ENCODE measurements at regions not wholly inside any gene's neighbourhood (a gene's known extent, or its start where the extent isn't known, plus 50 kb on each side); places are given as distances from the start of the nearest gene placed in this dataset.

- Mint-ChIP-seq H3K36me3 (no peaks in the 10 kb centered on the region), H3K9me3 (no peaks in the 10 kb centered on the region), H3K27me3 (no peaks in the 10 kb centered on the region), H3K4me3 (no peak overlapping the region), H3K27ac (no peak overlapping the region), H3K4me1 (no peaks in the 10 kb centered on the region)
- Histone ChIP-seq H3K4me3 (ENCODE audit: control insufficient read depth in 1 of 2, extremely low read depth in 1 of 2, low read length in 1 of 2) (no peak overlapping the region), H3K27ac (ENCODE audit: low read length) (no peak overlapping the region), H3K27me3 (replicated peaks in 1 of 2; ENCODE audit: control insufficient read depth in 2 of 2, extremely low read depth in 1 of 2, insufficient read depth in 2 of 2, low read length in 1 of 2) (no peaks in the 10 kb centered on the region), H3K4me1 (ENCODE audit: control insufficient read depth in 1 of 2, extremely low read depth in 1 of 2, insufficient read depth in 2 of 2, low read length in 2 of 2) (no peaks in the 10 kb centered on the region), H3K9me3 (no peaks in the 10 kb centered on the region), H3K36me3 (ENCODE audit: control insufficient read depth in 2 of 2, extremely low read depth in 1 of 2, insufficient read depth in 1 of 2, low read length in 1 of 2) (no peaks in the 10 kb centered on the region)
- DNase-seq = no peak
- POLR2A ChIA-PET = no interaction called here
- ATAC-seq (replicated peaks in 1 of 4) = no peak
- WGBS (ENCODE audit: insufficient coverage) = 100% methylated on average over 1 of the region's 3 CpGs
- CTCF ChIA-PET = no interaction called here
These were observed 219.0 kb downstream of the CPE start for GRCh38 chr4:165597581-165598480.

GRCh38 chr4:165600959-165601683 is 222.3 kb downstream of the CPE start:
- Mint-ChIP-seq H3K27me3 (no peaks in the 10 kb centered on the region), H3K4me1 (no peaks in the 10 kb centered on the region), H3K9me3 (no peaks in the 10 kb centered on the region), H3K27ac (no peak overlapping the region), H3K4me3 (no peak overlapping the region), H3K36me3 (no peaks in the 10 kb centered on the region)
- H3K4me3 ChIP-seq (ENCODE audit: control insufficient read depth in 1 of 2, extremely low read depth in 1 of 2, low read length in 1 of 2) = no peak overlapping the region
- POLR2A ChIA-PET = no interaction called here
- CTCF ChIA-PET = no interaction called here
- H3K36me3 ChIP-seq (ENCODE audit: control insufficient read depth in 2 of 2, extremely low read depth in 1 of 2, insufficient read depth in 1 of 2, low read length in 1 of 2) = no peaks in the 10 kb centered on the region
- ATAC-seq (replicated peaks in 1 of 4) (no peak), DNase-seq (no peak)
- no peaks in the 10 kb centered on the region for H3K27me3 ChIP-seq (replicated peaks in 1 of 2; ENCODE audit: control insufficient read depth in 2 of 2, extremely low read depth in 1 of 2, insufficient read depth in 2 of 2, low read length in 1 of 2)
- no peaks in the 10 kb centered on the region for H3K4me1 ChIP-seq (ENCODE audit: control insufficient read depth in 1 of 2, extremely low read depth in 1 of 2, insufficient read depth in 2 of 2, low read length in 2 of 2)
- WGBS (ENCODE audit: insufficient coverage) = 6% methylated on average over 4 of the region's 4 CpGs
- no peaks in the 10 kb centered on the region for H3K9me3 ChIP-seq
- no peak overlapping the region for H3K27ac ChIP-seq (ENCODE audit: low read length)

- DNase-seq (no peak), ATAC-seq (replicated peaks in 1 of 4) (no peak)
- WGBS (ENCODE audit: insufficient coverage) = 86% methylated on average over 1 of the region's 4 CpGs
- Histone ChIP-seq H3K27me3 (replicated peaks in 1 of 2; ENCODE audit: control insufficient read depth in 2 of 2, extremely low read depth in 1 of 2, insufficient read depth in 2 of 2, low read length in 1 of 2) (no peaks in the 10 kb centered on the region), H3K27ac (ENCODE audit: low read length) (no peak overlapping the region), H3K9me3 (no peaks in the 10 kb centered on the region), H3K36me3 (ENCODE audit: control insufficient read depth in 2 of 2, extremely low read depth in 1 of 2, insufficient read depth in 1 of 2, low read length in 1 of 2) (no peaks in the 10 kb centered on the region), H3K4me1 (ENCODE audit: control insufficient read depth in 1 of 2, extremely low read depth in 1 of 2, insufficient read depth in 2 of 2, low read length in 2 of 2) (no peaks in the 10 kb centered on the region), H3K4me3 (ENCODE audit: control insufficient read depth in 1 of 2, extremely low read depth in 1 of 2, low read length in 1 of 2) (no peak overlapping the region)
- no peak overlapping the region for H3K27ac Mint-ChIP-seq
- POLR2A ChIA-PET = no interaction called here
- H3K36me3 Mint-ChIP-seq = no peaks in the 10 kb centered on the region
- H3K9me3 Mint-ChIP-seq = peaks cover 0 to 3% (median 0%) of the 10 kb centered on the region in 3 donors
- H3K4me1 Mint-ChIP-seq = no peaks in the 10 kb centered on the region
- CTCF ChIA-PET = no interaction called here
- no peak overlapping the region for H3K4me3 Mint-ChIP-seq
- H3K27me3 Mint-ChIP-seq = no peaks in the 10 kb centered on the region
These were observed 223.8 kb downstream of the CPE start for GRCh38 chr4:165602621-165603020.

GRCh38 chr4:165604181-165604580 is 225.4 kb downstream of the CPE start:
- no peaks in the 10 kb centered on the region for H3K4me1 Mint-ChIP-seq
- Histone ChIP-seq H3K9me3 (no peaks in the 10 kb centered on the region), H3K4me1 (ENCODE audit: control insufficient read depth in 1 of 2, extremely low read depth in 1 of 2, insufficient read depth in 2 of 2, low read length in 2 of 2) (no peaks in the 10 kb centered on the region), H3K27me3 (replicated peaks in 1 of 2; ENCODE audit: control insufficient read depth in 2 of 2, extremely low read depth in 1 of 2, insufficient read depth in 2 of 2, low read length in 1 of 2) (no peaks in the 10 kb centered on the region), H3K36me3 (ENCODE audit: control insufficient read depth in 2 of 2, extremely low read depth in 1 of 2, insufficient read depth in 1 of 2, low read length in 1 of 2) (no peaks in the 10 kb centered on the region), H3K4me3 (ENCODE audit: control insufficient read depth in 1 of 2, extremely low read depth in 1 of 2, low read length in 1 of 2) (no peak overlapping the region), H3K27ac (ENCODE audit: low read length) (no peak overlapping the region)
- no peak overlapping the region for H3K4me3 Mint-ChIP-seq
- ATAC-seq (replicated peaks in 1 of 4) (no peak), DNase-seq (no peak)
- peaks cover 0 to 3% (median under 1%) of the 10 kb centered on the region in 3 donors for H3K9me3 Mint-ChIP-seq
- no peak overlapping the region for H3K27ac Mint-ChIP-seq
- ChIA-PET CTCF (no interaction called here), POLR2A (no interaction called here)
- H3K36me3 Mint-ChIP-seq = no peaks in the 10 kb centered on the region
- no CpG with 5 or more reads among the region's 2 CpGs for WGBS (ENCODE audit: insufficient coverage)
- H3K27me3 Mint-ChIP-seq = no peaks in the 10 kb centered on the region

DNA sequence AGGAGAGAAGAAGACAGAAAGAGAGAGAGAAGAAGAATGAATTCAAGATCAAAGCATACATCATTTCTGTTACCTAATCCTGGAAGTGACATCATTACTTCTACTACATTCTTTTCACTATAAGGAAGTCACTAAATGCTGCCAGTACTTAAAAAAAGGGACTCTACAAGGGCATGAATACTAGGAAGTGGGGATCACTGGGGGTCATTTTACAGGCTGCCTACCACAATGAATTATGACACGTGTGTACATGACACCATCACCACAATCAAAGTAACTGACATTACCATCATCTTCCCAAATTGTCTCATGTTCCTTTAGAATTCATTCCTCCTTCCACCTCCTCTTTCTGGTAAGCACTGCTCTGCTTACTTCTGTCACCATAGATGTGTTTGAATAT is 227.0 kb downstream of the CPE start:
- no peak for DNase-seq
- Mint-ChIP-seq H3K27me3 (no peaks in the 10 kb centered on the region), H3K36me3 (no peaks in the 10 kb centered on the region), H3K27ac (no peak overlapping the region), H3K4me1 (peaks cover 0 to under 1% (median 0%) of the 10 kb centered on the region in 3 donors), H3K9me3 (peaks cover 0 to 3% (median 3%) of the 10 kb centered on the region in 3 donors), H3K4me3 (no peak overlapping the region)
- H3K9me3 ChIP-seq = no peaks in the 10 kb centered on the region
- no peaks in the 10 kb centered on the region for H3K27me3 ChIP-seq (replicated peaks in 1 of 2; ENCODE audit: control insufficient read depth in 2 of 2, extremely low read depth in 1 of 2, insufficient read depth in 2 of 2, low read length in 1 of 2)
- ChIA-PET CTCF (no interaction called here), POLR2A (no interaction called here)
- no peaks in the 10 kb centered on the region for H3K4me1 ChIP-seq (ENCODE audit: control insufficient read depth in 1 of 2, extremely low read depth in 1 of 2, insufficient read depth in 2 of 2, low read length in 2 of 2)
- no peaks in the 10 kb centered on the region for H3K36me3 ChIP-seq (ENCODE audit: control insufficient read depth in 2 of 2, extremely low read depth in 1 of 2, insufficient read depth in 1 of 2, low read length in 1 of 2)
- no peak overlapping the region for H3K27ac ChIP-seq (ENCODE audit: low read length)
- no peak for ATAC-seq (replicated peaks in 1 of 4)
- WGBS (ENCODE audit: insufficient coverage) = 80% methylated on average over 1 of the region's 1 CpG
- no peak overlapping the region for H3K4me3 ChIP-seq (ENCODE audit: control insufficient read depth in 1 of 2, extremely low read depth in 1 of 2, low read length in 1 of 2)

DNA sequence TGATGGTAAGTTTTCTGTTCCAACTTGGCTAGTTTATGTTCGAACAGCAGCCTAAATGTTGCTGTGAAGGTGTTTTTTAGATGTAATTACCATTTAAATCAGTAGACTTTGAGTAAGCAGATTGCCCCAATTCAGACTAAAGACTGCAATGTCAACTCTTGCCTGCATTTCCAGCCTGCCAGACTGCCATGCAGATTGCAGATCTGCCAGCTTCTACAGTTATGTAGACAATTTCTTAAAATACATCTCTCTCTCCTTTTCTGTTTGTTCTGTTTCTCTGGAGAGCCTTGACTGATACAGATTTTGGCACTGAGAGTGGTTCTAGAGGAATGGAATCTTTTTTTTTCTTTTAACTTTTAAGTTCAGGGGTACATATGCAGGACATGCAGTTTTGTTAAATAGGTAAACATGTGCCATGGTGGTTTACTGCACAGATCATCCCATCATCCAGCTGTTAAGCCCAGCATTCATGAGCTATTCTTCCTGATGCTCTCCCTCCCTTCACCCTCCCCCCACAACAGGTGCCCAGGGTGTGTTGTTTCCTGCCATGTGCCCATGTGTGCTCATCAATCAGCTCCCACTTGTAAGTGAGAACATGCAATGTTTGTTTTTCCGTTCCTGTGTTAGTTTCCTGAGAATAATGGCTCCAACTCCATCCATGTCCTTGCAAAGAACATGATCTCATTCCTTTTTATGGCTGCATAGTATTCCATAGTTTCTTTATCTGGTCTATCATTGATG is 227.8 kb downstream of the CPE start:
- DNase-seq = no peak
- H3K4me3 ChIP-seq (ENCODE audit: control insufficient read depth in 1 of 2, extremely low read depth in 1 of 2, low read length in 1 of 2) = no peak overlapping the region
- no peaks in the 10 kb centered on the region for H3K36me3 ChIP-seq (ENCODE audit: control insufficient read depth in 2 of 2, extremely low read depth in 1 of 2, insufficient read depth in 1 of 2, low read length in 1 of 2)
- no CpG with 5 or more reads among the region's 2 CpGs for WGBS (ENCODE audit: insufficient coverage)
- no peak overlapping the region for H3K27ac ChIP-seq (ENCODE audit: low read length)
- Mint-ChIP-seq H3K27ac (no peak overlapping the region), H3K36me3 (no peaks in the 10 kb centered on the region), H3K27me3 (no peaks in the 10 kb centered on the region), H3K4me3 (no peak overlapping the region), H3K9me3 (peaks cover 0 to 8% (median 3%) of the 10 kb centered on the region in 3 donors), H3K4me1 (peaks cover 0 to 5% (median 0%) of the 10 kb centered on the region in 3 donors)
- no peaks in the 10 kb centered on the region for H3K27me3 ChIP-seq (replicated peaks in 1 of 2; ENCODE audit: control insufficient read depth in 2 of 2, extremely low read depth in 1 of 2, insufficient read depth in 2 of 2, low read length in 1 of 2)
- POLR2A ChIA-PET = no interaction called here
- CTCF ChIA-PET = no interaction called here
- no peak for ATAC-seq (replicated peaks in 1 of 4)
- H3K4me1 ChIP-seq (ENCODE audit: control insufficient read depth in 1 of 2, extremely low read depth in 1 of 2, insufficient read depth in 2 of 2, low read length in 2 of 2) = no peaks in the 10 kb centered on the region
- H3K9me3 ChIP-seq = no peaks in the 10 kb centered on the region

Measured in T-cell (primary cell).